COLO668 (cell line): ENCODE measurements at regions not wholly inside any gene's neighbourhood (a gene's known extent, or its start where the extent isn't known, plus 50 kb on each side); places are given as distances from the start of the nearest gene placed in this dataset.
"Not testable (repeated sequence)": the region's sequence is repeated elsewhere in the genome, so short reads cannot be mapped to it uniquely, and the experiment has no call there.

Source experiments
- DNase-seq: peaks from one replicate; lab custom pipeline; 2025; ENCODE audit not compliant: unreplicated experiment; lab: John Stamatoyannopoulos, UW

GRCh38 chr14:55973911-55974630, 144.1 kb upstream of the PELI2 start:
- no peak for DNase-seq

- no peak for DNase-seq
Measured at GRCh38 chr14:55975281-55975910, 142.8 kb upstream of the PELI2 start.

- peak; percentile 30 for DNase-seq
Measured at GRCh38 chr14:55976219-55976618, 142.0 kb upstream of the PELI2 start.

- no peak for DNase-seq
Measured at GRCh38 chr14:55976655-55977054, 141.6 kb upstream of the PELI2 start.

GRCh38 chr14:55977392-55978150, 140.6 kb upstream of the PELI2 start:
- no peak for DNase-seq

GRCh38 chr14:55979096-55979495, 139.1 kb upstream of the PELI2 start:
- DNase-seq, result no peak

- no peak for DNase-seq
Measured at GRCh38 chr14:55979781-55980180, 138.4 kb upstream of the PELI2 start.

- no peak for DNase-seq
Measured at GRCh38 chr14:55980970-55981369, 137.2 kb upstream of the PELI2 start.

- no peak for DNase-seq
Measured at GRCh38 chr14:55986069-55986468, 132.1 kb upstream of the PELI2 start.

- no peak for DNase-seq
Measured at GRCh38 chr14:56000846-56001245, 117.4 kb upstream of the PELI2 start.

GRCh38 chr14:56002342-56002741, 115.9 kb upstream of the PELI2 start:
- DNase-seq, result no peak

GRCh38 chr14:56002876-56003625, 115.2 kb upstream of the PELI2 start:
- no peak for DNase-seq

- DNase-seq, result no peak
Measured at GRCh38 chr14:56004323-56004722, 113.9 kb upstream of the PELI2 start.

- DNase-seq, result no peak
Measured at GRCh38 chr14:56004786-56005185, 113.4 kb upstream of the PELI2 start.

GRCh38 chr14:56005191-56006053, 112.8 kb upstream of the PELI2 start:
- DNase-seq, result no peak

- peak; percentile 72 for DNase-seq
Measured at GRCh38 chr14:56007491-56007890, 110.7 kb upstream of the PELI2 start.

GRCh38 chr14:56008150-56008549, 110.1 kb upstream of the PELI2 start:
- no peak for DNase-seq

GRCh38 chr14:56008661-56009060, 109.5 kb upstream of the PELI2 start:
- not testable (repeated sequence) for DNase-seq

- DNase-seq, result no peak
Measured at GRCh38 chr14:56023661-56024081, 94.5 kb upstream of the PELI2 start.

- DNase-seq, result no peak
Measured at GRCh38 chr14:56025191-56025590, 93.0 kb upstream of the PELI2 start.
